OCI-M1 (cell line): ENCODE measurements at regions not wholly inside any gene's neighbourhood (a gene's known extent, or its start where the extent isn't known, plus 50 kb on each side); places are given as distances from the start of the nearest gene placed in this dataset.
"Not testable (repeated sequence)": the region's sequence is repeated elsewhere in the genome, so short reads cannot be mapped to it uniquely, and the experiment has no call there.

ENCODE experiments used
- DNase-seq: peaks from one replicate; lab custom pipeline; 2025; lab: John Stamatoyannopoulos, UW

DNA sequence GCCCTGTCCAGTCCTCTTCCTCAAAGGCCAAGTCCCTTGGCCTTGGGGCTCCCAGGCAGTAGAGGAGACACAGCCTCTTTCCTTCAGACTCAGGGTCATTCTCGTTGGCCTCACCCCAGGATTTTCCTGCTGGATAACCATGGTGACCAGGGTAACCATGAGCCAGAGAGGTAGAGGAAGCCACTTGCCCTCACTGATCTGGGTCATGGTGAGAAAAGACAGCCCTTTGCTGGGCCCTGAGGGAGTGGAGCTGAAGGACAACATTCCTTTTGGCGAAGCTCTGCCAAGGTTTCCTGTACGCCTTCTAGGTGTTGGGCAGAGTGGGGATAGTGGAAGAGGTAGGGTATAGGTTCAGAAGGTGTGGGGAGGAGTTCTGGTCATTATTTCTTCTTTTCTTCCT lies 53.1 kb upstream of the WNT4 start:
- no peak for DNase-seq

GRCh38 chr1:22196641-22197040 lies 53.7 kb upstream of the WNT4 start:
- no peak for DNase-seq

GRCh38 chr1:22197644-22198043 lies 54.7 kb upstream of the WNT4 start:
- DNase-seq = no peak

DNA sequence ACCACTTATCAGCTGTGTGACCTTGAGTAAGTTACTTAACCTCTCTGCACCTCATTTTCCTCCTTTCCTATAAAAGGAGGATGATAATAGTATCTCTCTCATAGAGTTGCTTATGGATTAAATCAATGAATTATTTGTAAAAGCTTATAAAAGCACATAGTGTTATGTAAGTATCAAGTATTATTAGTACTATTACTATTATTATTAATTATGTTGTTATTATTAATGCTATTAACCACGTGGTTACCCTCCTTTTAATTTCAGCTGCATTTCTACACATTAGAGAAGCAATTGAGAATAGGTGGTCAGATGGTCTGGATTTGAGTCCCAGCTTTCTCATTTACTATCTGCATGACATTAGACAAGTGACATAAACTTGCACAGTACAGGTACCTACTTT lies 58.1 kb upstream of the WNT4 start:
- DNase-seq = no peak

DNA sequence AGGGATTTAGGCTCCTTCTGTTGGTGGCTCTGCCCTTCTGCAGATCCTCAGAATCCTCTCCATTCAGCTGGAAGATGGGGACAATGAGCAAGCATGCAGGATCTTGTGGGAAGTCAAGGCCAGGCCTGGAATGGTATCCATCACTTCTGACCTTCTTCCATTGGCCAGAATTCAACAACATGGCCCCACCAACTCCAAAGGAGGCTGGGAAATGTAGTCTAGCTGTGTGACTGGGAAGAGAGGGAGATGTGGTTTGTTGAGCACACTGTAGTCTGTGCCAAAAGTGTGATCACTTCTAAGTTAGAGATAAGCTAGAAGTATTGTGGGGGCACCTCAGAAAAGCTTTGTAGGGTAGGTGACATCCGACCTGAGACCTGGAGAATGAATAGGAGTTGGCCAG lies 60.4 kb upstream of the WNT4 start:
- DNase-seq = no peak

GRCh38 chr1:22204057-22204840 lies 61.4 kb upstream of the WNT4 start:
- DNase-seq = no peak

DNA sequence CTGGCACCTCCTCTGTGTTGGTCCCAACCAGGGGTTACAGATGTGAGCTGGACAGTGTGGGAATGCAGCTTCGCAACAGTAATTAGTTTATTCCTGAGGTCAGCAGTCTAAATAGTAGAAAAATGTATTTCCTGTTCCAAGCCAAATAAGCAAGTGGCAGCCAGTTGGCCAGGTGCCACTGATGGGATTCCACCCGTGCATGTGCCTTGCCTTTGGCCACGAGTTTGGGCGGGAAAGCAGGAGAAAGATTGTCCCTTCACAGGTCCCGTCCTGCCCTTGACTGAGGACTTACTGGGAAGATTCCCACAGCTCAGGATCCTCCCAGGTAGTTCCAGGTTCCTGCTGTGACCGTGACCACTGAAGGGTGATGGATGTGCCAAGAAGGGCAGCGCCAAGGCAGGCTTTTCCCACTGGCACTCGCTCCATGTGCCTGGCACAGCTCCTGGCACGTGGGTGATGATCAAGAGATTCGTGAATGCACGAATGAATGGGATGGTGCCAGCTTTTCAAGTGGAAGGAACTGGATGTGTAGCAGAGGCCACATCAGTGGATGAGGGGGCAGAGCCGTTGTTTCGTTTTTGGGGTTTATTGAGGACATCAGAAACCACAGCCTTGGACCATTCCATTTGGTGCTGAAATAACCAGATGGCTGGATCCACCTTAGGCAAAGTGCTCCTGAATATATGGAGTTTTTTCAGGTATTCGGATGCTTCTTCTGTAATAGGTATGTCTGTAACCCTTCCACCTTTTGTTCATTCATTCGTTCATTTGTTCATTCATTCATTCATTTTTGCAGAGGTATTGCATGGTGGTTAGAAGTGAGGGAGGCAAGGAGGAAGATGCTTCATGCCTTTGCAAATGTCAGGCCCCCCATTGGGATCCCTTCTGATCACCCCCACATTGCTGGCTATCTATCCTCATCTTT lies 62.4 kb upstream of the WNT4 start:
- DNase-seq = no peak

- no peak for DNase-seq
These were observed 63.7 kb upstream of the WNT4 start for GRCh38 chr1:22206551-22207125.

- DNase-seq = no peak
These were observed 64.8 kb upstream of the WNT4 start for GRCh38 chr1:22207511-22208267.

DNA sequence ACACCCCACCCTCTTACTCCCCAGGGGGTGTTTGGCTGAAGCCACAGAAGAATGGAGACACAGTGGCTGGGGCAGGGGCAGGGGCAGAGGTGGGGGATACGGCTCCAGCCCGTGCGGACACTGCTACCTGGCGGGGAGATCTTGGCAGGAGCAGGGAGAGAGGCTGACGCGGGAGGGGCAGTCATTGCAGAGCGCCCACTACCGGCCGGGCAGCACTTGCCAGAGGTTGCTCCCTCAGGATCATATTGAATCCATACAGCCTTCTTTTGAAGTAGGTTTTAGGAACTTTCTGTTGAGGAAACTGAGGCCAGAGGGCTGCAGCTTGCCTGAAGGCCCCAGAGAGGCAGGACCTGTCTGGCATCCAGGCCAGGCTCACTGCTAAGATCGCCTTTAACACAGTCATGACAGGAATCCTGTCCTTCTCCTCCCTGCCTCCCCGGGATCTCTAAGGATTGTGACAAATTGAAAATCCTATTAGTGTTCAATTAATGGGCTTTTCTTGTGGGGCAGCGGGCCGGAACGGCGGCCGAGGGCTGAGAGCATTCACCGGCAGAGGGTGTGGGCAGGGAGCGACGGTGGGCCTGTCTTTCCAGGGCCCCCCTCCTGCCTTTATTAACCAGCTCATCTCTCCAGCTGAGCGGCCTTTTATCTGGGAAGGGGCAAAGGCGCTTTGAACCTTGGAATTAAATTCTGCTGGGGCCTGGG lies 65.5 kb upstream of the WNT4 start:
- DNase-seq = peak; percentile 7

- DNase-seq = no peak
These were observed 66.1 kb upstream of the WNT4 start for GRCh38 chr1:22208973-22209378.

- DNase-seq = no peak
These were observed 67.3 kb upstream of the WNT4 start for GRCh38 chr1:22210176-22210575.

DNA sequence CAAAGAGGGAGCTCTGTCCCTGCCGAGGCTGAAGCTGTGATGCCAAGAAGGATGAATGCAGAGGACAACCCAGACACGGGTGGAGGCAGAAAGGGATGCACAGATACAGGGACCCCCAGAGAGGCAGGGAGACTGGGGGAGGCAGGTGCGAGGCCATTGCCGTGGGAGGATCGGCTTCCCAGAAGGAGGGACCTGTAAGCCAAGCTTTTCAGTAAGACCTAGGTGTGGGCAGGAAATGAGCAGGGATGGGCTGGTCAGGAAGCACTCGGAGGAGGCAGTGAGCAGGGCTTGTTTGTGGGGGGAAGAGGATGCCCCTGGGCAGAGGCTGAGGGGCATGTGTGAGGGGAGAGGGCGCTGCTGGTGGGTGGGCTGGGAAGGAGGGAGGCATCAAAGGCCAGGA lies 67.7 kb upstream of the WNT4 start:
- no peak for DNase-seq

- not testable (repeated sequence) for DNase-seq
These were observed 68.6 kb upstream of the WNT4 start for GRCh38 chr1:22211459-22211858.

DNA sequence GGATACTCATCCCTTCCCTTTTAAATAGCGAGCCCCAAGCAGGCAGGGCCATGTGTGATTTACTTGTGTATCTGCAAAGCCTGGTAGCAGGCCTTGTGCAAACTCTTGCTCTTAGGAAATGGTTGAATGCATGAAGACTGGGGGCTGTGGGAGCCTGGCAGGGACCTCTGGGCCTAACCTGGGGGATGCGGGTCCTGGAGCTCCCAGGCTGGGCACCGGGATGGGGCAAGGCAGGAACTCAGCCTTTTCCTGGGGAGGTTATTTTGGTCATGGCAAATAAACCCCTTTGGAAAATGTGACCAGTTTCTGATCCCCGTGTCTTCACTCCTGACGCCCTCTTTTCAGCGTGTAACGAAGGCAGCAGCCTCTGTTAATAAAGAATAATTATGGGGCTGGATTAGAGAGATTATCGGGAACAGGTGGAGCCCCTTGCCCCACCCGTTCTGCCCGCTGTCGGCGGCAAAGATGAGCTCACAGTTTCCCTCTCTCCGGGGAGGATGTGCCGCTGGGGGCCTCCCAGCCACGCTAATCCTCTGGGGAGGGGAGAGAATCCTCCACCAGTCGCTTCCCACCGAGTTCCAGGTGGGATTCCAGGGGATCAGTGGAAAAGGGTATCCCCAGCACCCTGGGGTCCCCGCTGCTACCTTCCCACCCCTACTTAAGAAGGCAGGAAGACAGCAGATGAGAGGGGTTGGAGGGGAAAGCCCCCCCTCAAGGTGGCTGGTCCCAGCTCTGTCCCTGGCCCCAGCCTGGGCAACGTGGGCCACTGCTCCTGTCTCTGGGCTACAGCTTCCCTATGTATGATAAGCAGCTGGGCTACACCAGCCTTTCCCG lies 69.7 kb upstream of the WNT4 start:
- no peak for DNase-seq

- no peak for DNase-seq
These were observed 73.5 kb upstream of the WNT4 start for GRCh38 chr1:22216210-22216883.

GRCh38 chr1:22216966-22217365 lies 74.1 kb upstream of the WNT4 start:
- DNase-seq = no peak

- no peak for DNase-seq
These were observed 75.0 kb upstream of the WNT4 start for GRCh38 chr1:22217811-22218460.

- DNase-seq = no peak
These were observed 75.8 kb upstream of the WNT4 start for GRCh38 chr1:22218618-22219250.
